ENCODE measurements at regions not wholly inside any gene's neighbourhood (a gene's known extent, or its start where the extent isn't known, plus 50 kb on each side); places are given as distances from the start of the nearest gene placed in this dataset.
"Not testable (repeated sequence)": the region's sequence is repeated elsewhere in the genome, so short reads cannot be mapped to it uniquely, and the experiment has no call there.

- intact Hi-C loops (cut with micrococcal nuclease): no loop called here
- H3K27me3 ChIP-seq (ENCODE audit: insufficient read depth, low read length): no peaks in the 10 kb centered on the region
- Mint-ChIP-seq H3K4me1 (no peaks in the 10 kb centered on the region), H3K36me3 (no peaks in the 10 kb centered on the region), H3K27ac (no peak overlapping the region), H3K4me3 (no peak overlapping the region), H3K27me3 (peaks cover 0 to 4% of the 10 kb centered on the region in 2 donors), H3K9me3 (peaks cover 0 to 3% (median 0%) of the 10 kb centered on the region in 8 donors)
- no peaks in the 10 kb centered on the region for H3K4me1 ChIP-seq (ENCODE audit: insufficient read depth, low read length)
- H3K36me3 ChIP-seq (ENCODE audit: insufficient read depth, low read length): no peaks in the 10 kb centered on the region
- ChIA-PET CTCF (ENCODE audit: partially characterized antibody) (no interaction called here), POLR2A (ENCODE audit: partially characterized antibody) (no interaction called here)
- H3K27ac ChIP-seq (ENCODE audit: low read depth, low read length): no peak overlapping the region
- no peak for DNase-seq
- no peaks in the 10 kb centered on the region for H3K9me3 ChIP-seq (ENCODE audit: control insufficient read depth in 1 of 2, low read length in 2 of 2)
- H3K4me3 ChIP-seq (ENCODE audit: low read length in 2 of 2): no peak overlapping the region
Observed at GRCh38 chr13:112220296-112220875, 153.4 kb downstream of the SOX1 start.

GRCh38 chr13:112220925-112221324 lies 154.0 kb downstream of the SOX1 start:
- no peak for DNase-seq
- Histone ChIP-seq H3K27me3 (ENCODE audit: insufficient read depth, low read length) (no peaks in the 10 kb centered on the region), H3K36me3 (ENCODE audit: insufficient read depth, low read length) (no peaks in the 10 kb centered on the region), H3K9me3 (ENCODE audit: control insufficient read depth in 1 of 2, low read length in 2 of 2) (no peaks in the 10 kb centered on the region), H3K4me1 (ENCODE audit: insufficient read depth, low read length) (no peaks in the 10 kb centered on the region), H3K4me3 (ENCODE audit: low read length in 2 of 2) (no peak overlapping the region), H3K27ac (ENCODE audit: low read depth, low read length) (no peak overlapping the region)
- Mint-ChIP-seq H3K4me1 (no peaks in the 10 kb centered on the region), H3K27ac (no peak overlapping the region), H3K36me3 (no peaks in the 10 kb centered on the region), H3K27me3 (peaks cover 0 to 4% of the 10 kb centered on the region in 2 donors), H3K9me3 (peaks cover 0 to 3% (median 0%) of the 10 kb centered on the region in 8 donors), H3K4me3 (no peak overlapping the region)
- intact Hi-C loops (cut with micrococcal nuclease): no loop called here
- CTCF ChIA-PET (ENCODE audit: partially characterized antibody): no interaction called here
- POLR2A ChIA-PET (ENCODE audit: partially characterized antibody): no interaction called here

GRCh38 chr13:112222971-112223370 lies 153.2 kb upstream of the SPACA7 start:
- no peak overlapping the region for H3K27ac Mint-ChIP-seq
- POLR2A ChIA-PET (ENCODE audit: partially characterized antibody): no interaction called here

GRCh38 chr13:112223929-112224328 lies 152.2 kb upstream of the SPACA7 start:
- H3K27ac ChIP-seq (ENCODE audit: low read depth, low read length); DNase-seq; H3K4me3 ChIP-seq (ENCODE audit: low read length in 2 of 2); H3K9me3 Mint-ChIP-seq; H3K4me1 Mint-ChIP-seq; H3K36me3 ChIP-seq (ENCODE audit: insufficient read depth, low read length); H3K4me3 Mint-ChIP-seq; H3K27me3 ChIP-seq (ENCODE audit: insufficient read depth, low read length); POLR2A ChIA-PET (ENCODE audit: partially characterized antibody); H3K27me3 Mint-ChIP-seq; H3K4me1 ChIP-seq (ENCODE audit: insufficient read depth, low read length); H3K27ac Mint-ChIP-seq; intact Hi-C loops (cut with micrococcal nuclease); H3K36me3 Mint-ChIP-seq; H3K9me3 ChIP-seq (ENCODE audit: control insufficient read depth in 1 of 2, low read length in 2 of 2): not testable (repeated sequence)
- CTCF ChIA-PET (ENCODE audit: partially characterized antibody): interaction anchor here (0.7 kb wide), 1 partner anchor 296 kb away, joined by 4 read pairs; no protein-coding TSS in a partner anchor

More at GRCh38 chr13:112222971-112223370, 153.2 kb upstream of the SPACA7 start:
- CTCF ChIA-PET (ENCODE audit: partially characterized antibody): no interaction called here
- Mint-ChIP-seq H3K4me1 (no peaks in the 10 kb centered on the region), H3K27me3 (peaks cover 1 to 4% of the 10 kb centered on the region in 2 donors), H3K4me3 (no peak overlapping the region), H3K36me3 (no peaks in the 10 kb centered on the region), H3K9me3 (peaks cover 0 to 3% (median 0%) of the 10 kb centered on the region in 8 donors)
- intact Hi-C loops (cut with micrococcal nuclease): no loop called here
- no peak overlapping the region for H3K4me3 ChIP-seq (ENCODE audit: low read length in 2 of 2)
- no peaks in the 10 kb centered on the region for H3K4me1 ChIP-seq (ENCODE audit: insufficient read depth, low read length)
- H3K9me3 ChIP-seq (ENCODE audit: control insufficient read depth in 1 of 2, low read length in 2 of 2): no peaks in the 10 kb centered on the region
- H3K36me3 ChIP-seq (ENCODE audit: insufficient read depth, low read length): no peaks in the 10 kb centered on the region
- DNase-seq: no peak
- H3K27ac ChIP-seq (ENCODE audit: low read depth, low read length): no peak overlapping the region
- H3K27me3 ChIP-seq (ENCODE audit: insufficient read depth, low read length): no peaks in the 10 kb centered on the region

GRCh38 chr13:112225429-112226090 lies 150.6 kb upstream of the SPACA7 start:
- Mint-ChIP-seq H3K27me3 (peaks cover 1 to 4% of the 10 kb centered on the region in 2 donors), H3K4me3 (no peak overlapping the region), H3K36me3 (no peaks in the 10 kb centered on the region), H3K27ac (no peak overlapping the region), H3K4me1 (no peaks in the 10 kb centered on the region), H3K9me3 (peaks cover 0 to 3% (median 0%) of the 10 kb centered on the region in 8 donors)
- Histone ChIP-seq H3K4me3 (ENCODE audit: low read length in 2 of 2) (no peak overlapping the region), H3K36me3 (ENCODE audit: insufficient read depth, low read length) (no peaks in the 10 kb centered on the region), H3K27me3 (ENCODE audit: insufficient read depth, low read length) (no peaks in the 10 kb centered on the region), H3K9me3 (ENCODE audit: control insufficient read depth in 1 of 2, low read length in 2 of 2) (no peaks in the 10 kb centered on the region), H3K4me1 (ENCODE audit: insufficient read depth, low read length) (no peaks in the 10 kb centered on the region), H3K27ac (ENCODE audit: low read depth, low read length) (no peak overlapping the region)
- CTCF ChIA-PET (ENCODE audit: partially characterized antibody): no interaction called here
- DNase-seq: no peak
- intact Hi-C loops (cut with micrococcal nuclease): no loop called here
- POLR2A ChIA-PET (ENCODE audit: partially characterized antibody): no interaction called here

GRCh38 chr13:112226320-112227002 lies 149.7 kb upstream of the SPACA7 start:
- H3K27ac ChIP-seq (ENCODE audit: low read depth, low read length): no peak overlapping the region

GRCh38 chr13:112227031-112227430 lies 149.1 kb upstream of the SPACA7 start:
- H3K4me1 ChIP-seq (ENCODE audit: insufficient read depth, low read length): no peaks in the 10 kb centered on the region
- DNase-seq: no peak
- Mint-ChIP-seq H3K36me3 (no peaks in the 10 kb centered on the region), H3K4me3 (no peak overlapping the region), H3K9me3 (peaks cover 0 to 3% (median 0%) of the 10 kb centered on the region in 8 donors), H3K4me1 (no peaks in the 10 kb centered on the region), H3K27ac (no peak overlapping the region), H3K27me3 (peaks cover 1 to 2% of the 10 kb centered on the region in 2 donors)
- ChIA-PET CTCF (ENCODE audit: partially characterized antibody) (no interaction called here), POLR2A (ENCODE audit: partially characterized antibody) (no interaction called here)
- intact Hi-C loops (cut with micrococcal nuclease): no loop called here
- no peak overlapping the region for H3K27ac ChIP-seq (ENCODE audit: low read depth, low read length)
- H3K27me3 ChIP-seq (ENCODE audit: insufficient read depth, low read length): no peaks in the 10 kb centered on the region
- no peaks in the 10 kb centered on the region for H3K36me3 ChIP-seq (ENCODE audit: insufficient read depth, low read length)
- H3K9me3 ChIP-seq (ENCODE audit: control insufficient read depth in 1 of 2, low read length in 2 of 2): no peaks in the 10 kb centered on the region
- H3K4me3 ChIP-seq (ENCODE audit: low read length in 2 of 2): no peak overlapping the region

More at GRCh38 chr13:112226320-112227002, 149.7 kb upstream of the SPACA7 start:
- Histone ChIP-seq H3K36me3 (ENCODE audit: insufficient read depth, low read length) (no peaks in the 10 kb centered on the region), H3K4me3 (ENCODE audit: low read length in 2 of 2) (no peak overlapping the region), H3K9me3 (ENCODE audit: control insufficient read depth in 1 of 2, low read length in 2 of 2) (no peaks in the 10 kb centered on the region), H3K27me3 (ENCODE audit: insufficient read depth, low read length) (no peaks in the 10 kb centered on the region), H3K4me1 (ENCODE audit: insufficient read depth, low read length) (no peaks in the 10 kb centered on the region)
- intact Hi-C loops (cut with micrococcal nuclease): no loop called here
- ChIA-PET POLR2A (ENCODE audit: partially characterized antibody) (no interaction called here), CTCF (ENCODE audit: partially characterized antibody) (no interaction called here)
- Mint-ChIP-seq H3K27ac (no peak overlapping the region), H3K9me3 (peaks cover 0 to 3% (median 0%) of the 10 kb centered on the region in 8 donors), H3K36me3 (no peaks in the 10 kb centered on the region), H3K4me3 (no peak overlapping the region), H3K27me3 (peaks cover 1 to 2% of the 10 kb centered on the region in 2 donors), H3K4me1 (no peaks in the 10 kb centered on the region)
- DNase-seq: no peak
